NT2/D1 (cell line): ENCODE measurements at regions not wholly inside any gene's neighbourhood (a gene's known extent, or its start where the extent isn't known, plus 50 kb on each side); places are given as distances from the start of the nearest gene placed in this dataset.

Experiments
- SUZ12 ChIP-seq: IDR thresholded peaks from 2 replicates; pipeline ENCODE4 v1.6.1; 2011; ENCODE audit not compliant: insufficient read length, insufficient read depth; ENCODE audit errors: extremely low read depth
- YY1 ChIP-seq: IDR thresholded peaks from 2 replicates; pipeline ENCODE4 v1.6.1; 2011; ENCODE audit not compliant: insufficient read length, insufficient read depth

DNA sequence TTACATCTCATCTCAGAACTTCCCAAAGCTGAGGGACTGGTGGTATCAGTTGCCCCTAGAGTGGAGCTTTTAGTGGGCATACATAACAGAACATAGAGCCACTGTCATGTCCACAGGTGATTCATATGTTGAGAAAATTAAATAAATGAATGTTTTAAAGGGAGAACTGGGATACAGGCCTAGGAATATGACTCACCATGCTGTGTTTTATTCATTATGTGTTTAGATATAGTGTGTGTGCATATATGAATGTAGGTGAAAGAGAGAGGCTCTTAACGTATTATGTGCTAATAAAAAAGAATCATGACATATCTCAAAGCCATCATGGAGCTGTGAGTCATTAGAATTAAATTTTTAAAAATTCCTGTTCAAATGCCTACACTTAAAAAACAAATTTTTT is 332.2 kb upstream of the RSPO3 start:
- no peak for TF ChIP-seq YY1
- TF ChIP-seq SUZ12, result no peak
